ENCODE measurements at regions not wholly inside any gene's neighbourhood (a gene's known extent, or its start where the extent isn't known, plus 50 kb on each side); places are given as distances from the start of the nearest gene placed in this dataset.

GRCh38 chr6:113083947-113084346 lies 736.8 kb downstream of the RFPL4B start:
- no peaks in the 10 kb centered on the region for H3K27me3 ChIP-seq (ENCODE audit: insufficient read depth, poor library complexity, severe bottlenecking)
- TF ChIP-seq POLR2AphosphoS5 (IDR thresholded peaks at IDR 0.05; ENCODE audit: low read depth) (no peak), GABPA (IDR thresholded peaks at IDR 0.05; ENCODE audit: low read depth) (no peak), SPI1 (IDR thresholded peaks at IDR 0.05; ENCODE audit: borderline replicate concordance, low read depth) (no peak)
- H3K4me3 ChIP-seq (replicated peaks; ENCODE audit: insufficient read depth, low read length), result no peak overlapping the region
- H3K27ac ChIP-seq (replicated peaks), result no peak overlapping the region
- no peak for DNase-seq (ENCODE audit: low read depth in 1 of 2, low spot score in 1 of 2)

- TF ChIP-seq REST (IDR thresholded peaks at IDR 0.05; ENCODE audit: insufficient replicate concordance, low read depth) (no peak), CTCF (IDR thresholded peaks at IDR 0.05; ENCODE audit: insufficient read depth, low read length) (no peak), GABPA (IDR thresholded peaks at IDR 0.05; ENCODE audit: low read depth) (no peak)
- H3K4me3 ChIP-seq (replicated peaks; ENCODE audit: insufficient read depth, low read length), result no peak overlapping the region
- H3K27ac ChIP-seq (replicated peaks), result no peak overlapping the region
- DNase-seq (ENCODE audit: low read depth in 1 of 2, low spot score in 1 of 2), result no peak
- no peaks in the 10 kb centered on the region for H3K27me3 ChIP-seq (ENCODE audit: insufficient read depth, poor library complexity, severe bottlenecking)
Measured at GRCh38 chr6:113089056-113089455, 741.9 kb downstream of the RFPL4B start.

GRCh38 chr6:113092795-113093194 lies 745.7 kb downstream of the RFPL4B start:
- H3K27me3 ChIP-seq (ENCODE audit: insufficient read depth, poor library complexity, severe bottlenecking), result no peaks in the 10 kb centered on the region
- DNase-seq (ENCODE audit: low read depth in 1 of 2, low spot score in 1 of 2), result no peak
- no peak for TF ChIP-seq POLR2AphosphoS5 (IDR thresholded peaks at IDR 0.05; ENCODE audit: low read depth)
- TF ChIP-seq SPI1 (IDR thresholded peaks at IDR 0.05; ENCODE audit: borderline replicate concordance, low read depth), result no peak
- no peak for TF ChIP-seq REST (IDR thresholded peaks at IDR 0.05; ENCODE audit: insufficient replicate concordance, low read depth)
- TF ChIP-seq GABPA (IDR thresholded peaks at IDR 0.05; ENCODE audit: low read depth), result no peak
- no peak for TF ChIP-seq CTCF (IDR thresholded peaks at IDR 0.05; ENCODE audit: insufficient read depth, low read length)
- H3K27ac ChIP-seq (replicated peaks), result no peak overlapping the region
- no peak overlapping the region for H3K4me3 ChIP-seq (replicated peaks; ENCODE audit: insufficient read depth, low read length)

- no peak overlapping the region for H3K27ac ChIP-seq (replicated peaks)
- no peak overlapping the region for H3K4me3 ChIP-seq (replicated peaks; ENCODE audit: insufficient read depth, low read length)
- no peak for DNase-seq (ENCODE audit: low read depth in 1 of 2, low spot score in 1 of 2)
- no peaks in the 10 kb centered on the region for H3K27me3 ChIP-seq (ENCODE audit: insufficient read depth, poor library complexity, severe bottlenecking)
- TF ChIP-seq REST (IDR thresholded peaks at IDR 0.05; ENCODE audit: insufficient replicate concordance, low read depth), result no peak
- TF ChIP-seq CTCF (IDR thresholded peaks at IDR 0.05; ENCODE audit: insufficient read depth, low read length), result no peak
- TF ChIP-seq GABPA (IDR thresholded peaks at IDR 0.05; ENCODE audit: low read depth), result no peak
- no peak for TF ChIP-seq SPI1 (IDR thresholded peaks at IDR 0.05; ENCODE audit: borderline replicate concordance, low read depth)
- TF ChIP-seq POLR2AphosphoS5 (IDR thresholded peaks at IDR 0.05; ENCODE audit: low read depth), result no peak
Measured at GRCh38 chr6:113094779-113095178, 747.6 kb downstream of the RFPL4B start.
